Right ventricle myocardium inferior (tissue), 1 donor: ENCODE measurements at regions not wholly inside any gene's neighbourhood (a gene's known extent, or its start where the extent isn't known, plus 50 kb on each side); places are given as distances from the start of the nearest gene placed in this dataset.
A peak's percentile ranks its signal among the peaks of the same experiment; 100 is the strongest.
"Not testable (repeated sequence)": the region's sequence is repeated elsewhere in the genome, so short reads cannot be mapped to it uniquely, and the experiment has no call there.

Source experiments
- ATAC-seq: fragments of 200-7000 bp; cut with Tn5 transposase; one replicate; pipeline ENCODE4 v1.9.1; 2020; ENCODE audit warnings: mild to moderate bottlenecking, moderate library complexity
- DNase-seq: peaks from one replicate; pipeline ENCODE4 v3.0.0; 2021; ENCODE audit errors: missing footprints
- intact Hi-C: fragments of 100-400 bp; cut with DNase I; formaldehyde crosslinking; loops from one replicate; pipeline ENCODE4 v1.11.0; 2022
- donor health status: DM: no; HTN: yes; CAD: no; lungs with severe emphysema.

DNA sequence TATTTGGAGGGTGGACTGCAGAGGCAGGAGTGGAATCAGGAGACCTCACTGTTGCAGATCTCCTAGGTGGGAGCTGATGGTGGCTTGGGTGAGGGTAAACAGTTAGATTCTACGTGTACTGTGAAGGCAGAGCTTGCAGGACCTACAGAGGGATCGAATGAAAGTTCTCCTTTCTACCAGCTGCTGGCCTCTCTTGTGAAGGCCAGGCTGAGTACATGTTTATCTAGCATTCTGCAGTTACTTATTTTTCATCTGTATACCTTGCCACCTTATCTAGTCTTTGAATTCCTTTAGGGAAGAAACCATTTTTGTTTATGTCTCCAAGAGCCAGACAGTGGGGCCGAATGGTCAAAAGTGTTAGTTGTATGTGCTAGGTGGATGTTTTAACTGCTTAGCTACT lies 57.6 kb downstream of the PTTG1 start:
- ATAC-seq, result no peak
- intact Hi-C loops, result no loop called here

DNA sequence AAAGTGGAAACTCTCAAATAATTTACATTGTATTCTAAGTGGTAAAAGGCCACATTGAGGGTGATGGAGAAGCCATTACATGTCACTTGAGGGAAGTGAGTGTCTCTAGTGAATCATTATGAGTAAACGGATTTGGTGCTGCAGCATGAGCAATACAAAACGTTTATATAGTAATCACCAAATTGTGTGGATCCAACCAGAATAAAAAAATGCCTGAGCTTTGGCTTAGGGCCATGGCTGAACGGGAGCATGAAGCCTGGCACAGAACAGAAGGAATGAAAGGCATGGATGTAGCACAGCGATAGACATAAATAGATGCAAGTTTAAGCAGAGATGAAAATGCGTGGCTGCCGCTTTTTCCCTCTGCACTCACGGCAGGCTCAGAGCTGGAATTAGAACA lies 58.3 kb downstream of the PTTG1 start:
- intact Hi-C loops, result no loop called here
- DNase-seq, result no peak
- ATAC-seq, result no peak

More for the DNA sequence above, 57.6 kb downstream of the PTTG1 start:
- DNase-seq, result no peak

DNA sequence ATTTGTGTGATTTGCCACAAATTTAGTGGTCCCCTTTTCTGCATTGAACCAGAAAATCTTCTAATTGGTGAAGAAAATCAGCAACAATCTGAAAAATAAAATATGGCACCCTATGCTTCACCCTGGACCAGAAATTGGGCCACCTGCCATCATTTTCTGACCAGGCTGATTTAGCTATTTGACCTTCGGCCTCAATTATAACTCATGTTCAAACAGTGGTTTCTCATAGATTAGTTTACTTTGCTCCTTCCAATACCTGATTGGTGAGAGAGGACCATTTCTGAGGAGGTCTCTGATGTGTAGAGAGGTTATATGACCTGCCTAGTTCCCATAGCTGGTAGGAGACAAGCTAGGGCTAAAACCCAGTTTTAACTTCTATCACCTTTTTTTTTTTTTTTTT lies 59.0 kb downstream of the PTTG1 start:
- intact Hi-C loops, result no loop called here
- ATAC-seq, result no peak

DNA sequence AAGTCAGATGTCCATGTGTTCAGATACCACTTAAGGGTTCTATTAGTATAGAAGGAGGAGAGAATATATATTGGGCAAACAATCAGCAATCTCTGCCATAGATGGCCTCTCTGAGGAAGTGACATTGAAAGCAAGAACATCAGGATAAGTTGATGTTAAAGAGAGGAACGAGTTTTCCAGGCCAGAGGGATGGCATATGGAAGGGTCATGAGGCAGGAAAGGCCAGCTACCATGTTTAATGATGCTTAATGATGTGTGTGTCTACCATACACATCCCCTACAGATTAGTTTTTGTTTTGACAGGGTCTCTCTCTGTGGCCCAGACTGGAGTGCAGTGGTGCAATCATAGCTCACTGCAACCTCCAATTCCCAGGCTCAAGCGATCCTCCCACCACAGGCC lies 63.0 kb downstream of the PTTG1 start:
- no peak for DNase-seq
- intact Hi-C loops, result no loop called here
- no peak for ATAC-seq

More for the DNA sequence above, 59.0 kb downstream of the PTTG1 start:
- DNase-seq, result no peak

DNA sequence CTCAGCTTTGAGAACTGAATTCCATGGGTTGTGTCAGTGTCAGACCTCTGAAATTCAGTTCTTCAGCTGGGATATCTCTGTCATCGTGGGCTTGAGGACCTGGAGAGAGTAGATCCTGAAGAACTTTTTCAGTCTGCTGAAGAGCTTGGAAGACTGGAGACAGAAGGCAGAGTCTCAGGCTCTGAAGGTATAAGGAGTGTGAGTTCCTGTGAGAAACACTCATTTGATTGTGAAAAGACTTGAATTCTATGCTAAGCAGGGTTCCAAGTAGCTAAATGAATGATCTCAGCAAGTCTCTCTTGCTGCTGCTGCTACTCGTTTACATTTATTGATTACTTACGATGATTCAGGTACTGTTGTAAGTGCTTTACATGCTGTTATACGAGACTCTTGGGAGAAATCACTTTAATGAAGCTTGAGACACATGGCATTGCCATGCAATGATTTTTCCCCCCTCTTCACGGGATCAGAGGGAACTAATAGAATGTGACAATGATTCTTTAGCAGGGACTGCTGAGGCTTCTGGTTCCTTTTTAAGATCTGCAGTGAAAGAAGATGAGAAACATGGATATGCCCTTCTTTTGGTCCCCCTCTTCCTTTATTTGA lies 63.8 kb downstream of the PTTG1 start:
- no peak for ATAC-seq
- no peak for DNase-seq
- intact Hi-C loops, result no loop called here

DNA sequence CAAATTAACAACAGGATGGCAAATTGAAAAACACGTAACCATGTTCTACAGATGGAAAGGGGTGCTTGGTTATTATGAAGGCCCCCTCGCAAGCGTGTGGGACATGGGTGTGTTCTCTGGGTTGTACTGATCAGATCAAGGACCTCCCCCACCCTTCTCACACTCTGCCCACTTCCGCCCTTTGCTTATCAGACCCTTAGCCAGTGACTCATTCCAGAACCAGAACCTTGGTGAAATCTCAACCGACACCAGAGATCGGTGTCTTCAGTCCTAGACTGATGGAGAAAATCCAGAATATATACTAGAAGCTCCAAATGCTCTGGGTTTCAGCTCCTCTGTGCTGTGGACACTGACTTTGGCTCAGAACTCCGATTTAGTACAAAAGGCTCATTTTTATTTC lies 64.9 kb downstream of the PTTG1 start:
- ATAC-seq, result no peak
- intact Hi-C loops, result no loop called here

DNA sequence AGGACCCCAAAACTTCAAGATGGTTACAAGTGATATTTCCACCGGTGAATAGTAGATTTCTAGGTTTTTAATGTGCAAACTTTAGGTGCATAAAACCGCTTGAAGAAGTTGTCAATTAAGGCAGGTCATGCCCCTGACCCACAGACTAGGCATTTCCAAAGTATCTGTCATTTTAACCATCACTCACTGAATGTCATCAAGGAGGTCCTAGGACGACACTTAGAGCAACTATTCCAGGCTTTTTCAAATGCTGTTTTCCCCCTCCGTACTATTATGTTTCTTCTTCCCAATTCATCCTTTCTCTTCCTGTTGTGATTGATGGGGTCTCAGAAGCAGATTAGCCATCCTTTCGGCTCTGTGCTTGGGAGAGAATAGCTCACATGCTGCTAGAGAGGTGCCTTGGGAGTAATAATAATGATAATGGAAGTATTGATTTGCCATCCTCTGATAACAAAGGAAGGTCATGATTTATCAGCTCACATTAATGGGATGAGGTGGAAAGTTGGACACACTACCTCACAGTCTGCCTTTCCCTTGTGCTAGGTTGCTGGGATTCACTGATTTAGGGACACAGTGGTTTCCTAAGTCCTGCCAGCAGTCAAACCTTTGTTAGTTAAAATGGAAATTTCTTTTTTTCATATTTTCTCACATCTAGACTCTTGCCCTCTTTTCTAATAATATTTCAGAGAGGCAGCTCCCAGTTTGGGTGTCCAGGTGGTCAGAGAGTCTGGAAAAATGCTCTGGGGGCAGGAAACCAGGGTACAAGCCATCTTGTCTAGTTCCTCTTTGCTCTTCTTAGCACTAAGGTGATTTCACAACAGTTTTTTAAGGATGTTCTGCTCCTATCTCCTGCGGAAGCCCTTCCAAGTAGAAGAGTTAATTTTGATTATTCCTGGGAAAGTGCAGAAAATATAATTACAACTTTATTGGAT lies 67.0 kb downstream of the PTTG1 start:
- DNase-seq, result no peak
- intact Hi-C loops, result no loop called here
- no peak for ATAC-seq

More for the DNA sequence above, 64.9 kb downstream of the PTTG1 start:
- no peak for DNase-seq

DNA sequence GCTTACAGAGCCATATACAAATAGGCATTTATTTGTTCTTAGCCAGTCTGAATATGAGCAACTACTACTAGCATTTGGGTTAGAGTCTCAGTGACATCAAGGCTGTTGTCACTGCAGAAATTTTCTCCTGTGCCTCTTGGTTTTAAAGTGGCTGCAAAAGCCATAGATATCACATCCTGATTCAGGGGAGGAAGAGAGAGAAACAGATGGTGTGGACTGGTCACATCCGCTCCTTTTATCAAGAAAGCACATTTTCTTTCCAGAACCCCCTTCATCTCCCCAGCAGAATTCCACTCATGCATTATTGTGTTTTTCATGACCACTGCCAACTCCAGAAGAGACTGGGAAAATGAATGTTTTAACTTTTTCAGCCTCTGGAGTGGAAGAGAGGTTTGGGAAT lies 69.8 kb downstream of the PTTG1 start:
- intact Hi-C loops, result no loop called here

DNA sequence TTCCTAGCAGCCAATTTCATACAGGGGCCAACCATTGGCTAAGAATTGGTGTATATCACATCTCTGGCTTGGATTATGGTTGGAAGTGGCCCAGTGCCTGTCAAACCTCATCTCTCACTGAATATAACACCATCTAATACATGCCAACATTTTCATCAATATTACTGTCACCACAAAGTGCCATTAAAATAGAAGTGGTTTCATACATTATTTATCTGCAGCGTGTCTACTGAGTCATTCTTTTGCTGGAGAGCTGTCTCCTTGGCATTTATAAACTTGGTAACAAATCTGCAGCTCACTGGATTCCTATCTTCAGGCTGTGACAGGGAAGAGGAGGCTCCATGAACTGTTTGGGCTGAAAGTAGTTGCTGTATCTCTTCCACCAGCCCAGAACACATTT lies 70.9 kb downstream of the PTTG1 start:
- DNase-seq (no peak), ATAC-seq (no peak)
- intact Hi-C loops, result no loop called here

More for the DNA sequence above, 69.8 kb downstream of the PTTG1 start:
- DNase-seq (no peak), ATAC-seq (no peak)

DNA sequence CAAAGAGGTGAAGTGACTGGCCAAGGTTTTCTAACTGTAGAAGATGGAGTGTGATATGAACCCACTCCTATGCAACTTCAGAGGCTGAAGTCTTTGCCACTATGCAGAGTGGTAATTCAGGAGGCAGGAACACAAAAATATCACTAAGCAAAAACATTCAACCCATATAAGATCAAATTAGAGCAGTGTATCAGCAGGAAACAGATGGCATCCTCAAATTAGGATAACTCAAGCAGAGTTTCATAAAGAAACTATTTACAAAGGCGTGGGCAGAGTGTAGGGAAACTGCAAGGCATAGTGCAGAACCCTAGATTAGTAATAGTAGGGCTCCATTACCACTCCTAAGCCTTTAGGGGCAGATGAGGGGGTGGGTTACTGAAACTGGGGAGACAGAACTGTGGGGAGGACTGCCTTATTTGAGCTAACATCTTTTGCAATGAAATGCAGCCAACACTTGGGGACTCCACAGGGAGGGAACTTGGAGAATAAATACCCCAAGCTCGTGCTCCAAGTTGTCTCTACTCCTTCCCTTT lies 72.2 kb downstream of the PTTG1 start:
- ATAC-seq, result no peak
- intact Hi-C loops, result no loop called here
- no peak for DNase-seq

DNA sequence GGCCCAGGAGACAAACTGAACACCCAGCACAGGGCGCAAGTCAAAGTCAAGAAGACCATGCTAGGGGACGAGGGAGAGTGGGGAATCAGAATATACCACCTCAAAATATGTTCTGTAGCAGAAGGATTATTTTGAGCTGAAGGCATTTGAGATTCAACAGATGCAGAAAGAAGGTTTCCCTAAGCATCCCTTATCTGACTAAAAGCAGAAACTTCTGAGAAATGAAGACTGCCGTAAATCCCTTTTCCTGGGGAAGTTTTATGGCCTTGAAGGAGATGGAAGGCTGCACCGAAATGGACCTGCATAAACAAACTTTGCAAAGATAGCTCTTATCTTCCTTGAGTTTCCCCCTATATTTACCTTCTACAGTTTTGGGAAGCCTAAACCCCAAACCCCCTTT lies 72.8 kb downstream of the PTTG1 start:
- intact Hi-C loops, result no loop called here
- ATAC-seq, result no peak
- DNase-seq, result no peak

DNA sequence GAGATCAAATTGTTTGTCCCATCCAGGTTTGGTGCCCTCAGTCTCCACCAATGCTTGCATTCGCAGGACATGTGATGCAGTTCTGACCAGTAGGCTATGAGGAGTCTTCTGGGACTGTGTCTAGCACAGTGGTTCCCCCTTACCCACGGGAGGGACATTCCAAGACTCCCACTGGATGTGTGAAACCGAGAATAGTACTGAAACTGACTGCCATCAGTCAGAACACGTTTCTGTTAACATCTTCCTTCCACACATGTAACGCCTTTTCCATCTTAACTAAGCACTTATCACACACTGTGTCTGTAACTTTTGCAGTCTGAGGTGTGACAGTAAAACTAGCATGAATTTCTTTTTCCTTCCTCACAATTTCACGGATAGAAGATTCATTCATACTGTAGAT lies 74.7 kb downstream of the PTTG1 start:
- DNase-seq (no peak), ATAC-seq (no peak)
- intact Hi-C loops, result no loop called here

DNA sequence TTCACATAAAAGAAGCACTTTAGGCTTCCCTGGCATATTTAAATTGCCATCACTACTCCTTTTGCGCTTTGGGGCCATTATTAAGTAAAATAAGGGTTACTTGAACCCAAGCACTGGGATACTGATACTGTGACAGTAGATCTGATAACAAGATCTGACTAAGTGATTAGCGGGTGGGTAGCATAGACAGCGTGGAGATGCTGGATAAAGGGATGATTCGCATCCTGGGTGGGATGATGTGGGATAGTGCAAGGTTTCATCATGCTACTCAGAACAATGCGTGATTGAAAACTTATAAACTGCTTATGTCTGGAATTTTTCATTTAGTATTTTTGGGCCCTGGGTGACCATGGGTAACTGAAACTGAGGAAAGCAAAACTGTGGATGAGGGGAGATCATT lies 75.1 kb downstream of the PTTG1 start:
- no peak for ATAC-seq
- no peak for DNase-seq
- intact Hi-C loops, result no loop called here

DNA sequence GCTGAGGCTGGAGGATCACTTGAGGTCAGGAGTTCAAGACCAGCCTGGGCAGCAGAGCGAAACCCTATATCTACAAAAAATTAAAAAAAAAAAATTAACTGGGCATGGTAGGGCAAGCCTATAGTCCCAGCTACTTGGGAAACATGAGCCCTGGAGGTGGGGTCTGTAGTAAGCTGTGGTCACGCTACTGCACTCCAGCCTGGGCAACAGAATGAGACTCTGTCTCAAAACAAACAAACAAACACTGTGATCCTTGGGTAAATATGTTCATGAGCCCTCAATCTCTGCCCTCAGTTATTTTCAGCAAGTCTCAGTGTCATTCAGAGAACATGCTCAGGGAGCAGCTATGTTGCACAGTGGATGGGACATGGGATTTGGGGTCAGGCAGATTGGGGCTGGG lies 76.2 kb downstream of the PTTG1 start:
- ATAC-seq, result no peak
- intact Hi-C loops, result no loop called here
- DNase-seq, result no peak

DNA sequence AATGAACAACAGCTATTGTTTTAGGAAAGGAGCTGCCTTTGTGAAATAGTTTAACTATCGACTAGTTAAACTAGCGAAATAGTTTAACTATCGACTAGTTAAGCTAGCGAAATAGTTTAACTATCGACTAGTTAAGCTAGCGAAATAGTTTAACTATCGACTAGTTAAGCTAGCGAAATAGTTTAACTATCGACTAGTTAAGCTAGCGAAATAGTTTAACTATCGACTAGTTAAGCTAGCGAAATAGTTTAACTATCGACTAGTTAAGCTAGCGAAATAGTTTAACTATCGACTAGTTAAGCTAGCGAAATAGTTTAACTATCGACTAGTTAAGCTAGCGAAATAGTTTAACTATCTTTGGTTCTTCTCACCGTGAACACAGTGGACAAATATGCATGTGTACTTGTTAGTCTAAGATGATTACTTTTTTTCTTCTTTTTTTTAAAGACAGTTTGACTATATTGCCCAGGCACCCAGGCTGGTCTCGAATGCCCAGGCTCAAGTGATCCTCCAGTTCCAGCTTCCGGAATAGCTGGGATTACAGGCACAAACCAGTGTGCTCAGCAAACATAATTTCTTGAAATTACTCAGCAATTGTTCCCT lies 76.9 kb downstream of the PTTG1 start:
- intact Hi-C loops, DNase-seq, ATAC-seq: not testable (repeated sequence)

DNA sequence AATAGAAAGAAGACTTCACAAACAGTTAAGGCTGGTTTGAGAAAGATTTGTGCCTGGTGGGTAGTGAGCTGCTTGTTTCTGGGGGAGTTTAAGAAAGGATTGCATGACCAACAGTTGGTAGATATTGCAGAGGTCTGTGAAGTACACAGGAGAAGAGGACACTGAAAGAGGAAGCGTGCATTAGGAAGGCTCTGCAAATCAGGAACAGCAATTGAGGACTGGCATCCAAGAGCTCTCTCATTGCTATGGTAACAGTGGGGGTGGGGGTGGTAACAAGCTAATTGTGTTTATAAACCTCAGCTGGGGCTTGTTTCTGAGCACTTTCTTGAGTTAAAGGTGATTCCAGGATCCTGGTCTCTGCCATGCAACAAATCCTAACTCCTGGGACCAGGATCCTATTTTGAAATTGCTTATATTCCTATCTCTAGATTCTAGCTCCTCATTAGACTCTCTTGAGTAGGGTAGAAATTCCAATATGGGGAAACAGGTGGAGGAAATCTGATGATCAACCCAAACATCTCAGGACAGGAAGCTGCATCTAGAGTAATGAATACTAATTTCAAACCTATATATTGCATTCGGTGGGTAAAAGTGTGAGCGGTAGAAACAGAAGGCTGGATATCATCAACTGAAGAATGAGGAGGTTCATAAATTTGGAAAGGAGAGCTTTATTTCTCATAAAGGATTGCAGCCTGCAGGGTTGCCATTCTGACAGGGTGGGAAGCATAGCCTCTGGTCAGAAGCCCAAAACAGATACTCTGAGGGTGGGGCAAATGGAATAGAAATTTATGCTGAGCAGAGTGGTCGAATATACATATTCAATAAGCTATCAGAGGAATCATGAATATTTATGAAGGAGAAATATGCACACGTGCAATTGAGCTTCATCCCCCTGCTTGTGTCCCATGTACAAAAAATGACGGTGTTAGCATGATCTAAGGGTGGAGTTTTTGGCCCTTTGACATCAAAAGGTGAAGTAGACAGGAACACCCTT lies 79.4 kb downstream of the PTTG1 start:
- DNase-seq (no peak), ATAC-seq (peak; percentile 75)
- intact Hi-C loops, result no loop called here

DNA sequence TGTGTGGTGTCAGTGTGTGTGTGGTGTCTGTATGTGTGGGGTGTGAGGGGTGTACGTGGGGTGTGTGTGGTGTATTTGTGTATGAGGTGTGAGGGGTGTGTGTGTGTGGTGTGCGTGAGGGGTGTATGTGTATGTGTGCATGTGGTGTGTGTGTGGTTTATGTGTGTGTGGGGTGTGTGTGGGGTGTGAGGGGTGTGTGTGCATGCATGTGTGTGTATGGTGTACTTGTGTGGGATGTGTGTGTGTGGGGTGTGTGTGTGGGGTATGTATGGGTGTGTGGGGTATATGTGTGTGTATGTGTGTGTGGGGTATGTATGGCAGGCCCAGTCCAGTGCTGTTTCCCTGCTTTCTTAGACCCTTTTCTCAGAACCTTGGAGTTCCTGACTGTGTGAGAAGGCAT lies 83.3 kb downstream of the PTTG1 start:
- no peak for DNase-seq
- no peak for ATAC-seq
- intact Hi-C loops, result no loop called here
